Central memory CD8-positive, alpha-beta T cell (primary cell): ENCODE measurements at regions not wholly inside any gene's neighbourhood (a gene's known extent, or its start where the extent isn't known, plus 50 kb on each side); places are given as distances from the start of the nearest gene placed in this dataset.

ENCODE experiments used
- ATAC-seq: fragments of 150-1000 bp; cut with Tn5 transposase; replicated peaks from 2 replicates; pipeline ENCODE4 v1.10.0; 2022; ENCODE audit warnings: mild to moderate bottlenecking, moderate FRiP score, moderate number of reproducible peaks; ENCODE audit not compliant: poor library complexity, severe bottlenecking; ENCODE audit errors: extremely low read depth
- DNase-seq, 2 donors: peaks; one replicate each; pipeline ENCODE4 v3.0.0; 2021; ENCODE audit warnings: low spot score in 2 of 2
- H3K27ac Mint-ChIP-seq: one replicate; pipeline ENCODE4 v1.8.0; 2022; ENCODE audit warnings: low read depth, mild to moderate bottlenecking, moderate library complexity, mixed read lengths
- H3K27me3 Mint-ChIP-seq: one replicate; pipeline ENCODE4 v1.8.0; 2022; ENCODE audit warnings: mixed read lengths
- H3K36me3 Mint-ChIP-seq: one replicate; pipeline ENCODE4 v1.8.0; 2022; ENCODE audit warnings: mild to moderate bottlenecking, moderate library complexity, mixed read lengths; ENCODE audit not compliant: insufficient read depth
- H3K4me1 Mint-ChIP-seq: one replicate; pipeline ENCODE4 v1.8.0; 2022; ENCODE audit warnings: mixed read lengths
- H3K4me3 Mint-ChIP-seq: one replicate; pipeline ENCODE4 v1.8.0; 2022; ENCODE audit warnings: mild to moderate bottlenecking, moderate library complexity, mixed read lengths
- H3K9me3 Mint-ChIP-seq: one replicate; pipeline ENCODE4 v1.8.0; 2022; ENCODE audit warnings: mixed read lengths

- Mint-ChIP-seq H3K36me3 (peaks cover 1% of the 10 kb centered on the region), H3K4me1 (no peaks in the 10 kb centered on the region), H3K27me3 (peaks cover 17% of the 10 kb centered on the region), H3K4me3 (no peak overlapping the region), H3K9me3 (no peaks in the 10 kb centered on the region), H3K27ac (no peak overlapping the region)
- no peak for ATAC-seq
- DNase-seq: no peak
Observed at GRCh38 chr7:36039243-36039642, 113.8 kb upstream of the EEPD1 start.

- no peaks in the 10 kb centered on the region for H3K9me3 Mint-ChIP-seq
- ATAC-seq (no peak), DNase-seq (no peak)
- peaks cover 13% of the 10 kb centered on the region for H3K27me3 Mint-ChIP-seq
- H3K36me3 Mint-ChIP-seq: peaks cover 1% of the 10 kb centered on the region
- no peaks in the 10 kb centered on the region for H3K4me1 Mint-ChIP-seq
- no peak overlapping the region for H3K4me3 Mint-ChIP-seq
- H3K27ac Mint-ChIP-seq: no peak overlapping the region
Observed at GRCh38 chr7:36039671-36040070, 113.4 kb upstream of the EEPD1 start.

DNA sequence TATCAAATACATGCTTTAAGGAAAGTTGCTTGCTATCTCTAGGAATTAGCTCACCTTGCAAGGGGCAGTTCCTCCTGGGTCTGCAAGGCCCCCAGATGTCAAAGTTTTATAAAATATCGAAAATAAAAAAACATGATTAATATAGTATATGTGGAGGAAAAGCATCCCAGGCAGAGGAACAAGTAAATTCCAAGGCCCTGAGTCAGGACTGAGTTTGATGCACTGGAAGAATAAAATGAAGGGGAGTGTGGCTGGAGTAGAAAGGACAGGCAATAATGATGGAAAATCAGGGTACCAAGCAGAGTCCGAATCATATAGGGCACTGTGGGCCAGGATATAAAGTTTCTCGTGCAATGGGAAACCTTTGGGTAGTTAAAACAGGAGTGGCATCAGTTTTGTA is 112.4 kb upstream of the EEPD1 start:
- Mint-ChIP-seq H3K9me3 (no peaks in the 10 kb centered on the region), H3K27ac (no peak overlapping the region), H3K36me3 (peaks cover under 1% of the 10 kb centered on the region), H3K4me1 (no peaks in the 10 kb centered on the region), H3K4me3 (no peak overlapping the region), H3K27me3 (peaks cover 13% of the 10 kb centered on the region)
- DNase-seq: no peak
- no peak for ATAC-seq

- DNase-seq (no peak), ATAC-seq (no peak)
- Mint-ChIP-seq H3K9me3 (no peaks in the 10 kb centered on the region), H3K4me1 (no peaks in the 10 kb centered on the region), H3K36me3 (no peaks in the 10 kb centered on the region), H3K27ac (no peak overlapping the region), H3K27me3 (peaks cover 9% of the 10 kb centered on the region), H3K4me3 (no peak overlapping the region)
Observed at GRCh38 chr7:36044101-36044892, 108.8 kb upstream of the EEPD1 start.

DNA sequence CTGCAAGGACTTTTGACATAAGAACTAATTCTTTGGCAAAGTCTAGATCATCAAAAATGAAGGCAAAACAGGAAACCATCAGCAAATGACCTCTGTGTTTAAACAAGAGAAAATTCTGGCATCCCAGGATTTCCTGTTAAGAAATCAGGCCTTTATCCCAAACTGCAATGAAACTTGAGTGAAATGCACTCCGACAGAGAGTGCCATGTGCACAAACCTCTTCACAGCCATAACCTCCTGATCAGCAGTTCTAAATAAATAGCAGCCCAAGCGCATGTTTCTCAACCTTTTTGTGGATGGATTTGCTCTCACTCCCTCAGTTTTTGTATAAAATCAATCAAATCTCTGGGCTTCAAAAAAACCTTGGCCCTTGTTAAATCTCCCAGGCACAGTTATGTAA is 107.7 kb upstream of the EEPD1 start:
- DNase-seq (no peak), ATAC-seq (no peak)
- Mint-ChIP-seq H3K36me3 (no peaks in the 10 kb centered on the region), H3K9me3 (no peaks in the 10 kb centered on the region), H3K4me1 (no peaks in the 10 kb centered on the region), H3K4me3 (no peak overlapping the region), H3K27ac (no peak overlapping the region), H3K27me3 (no peaks in the 10 kb centered on the region)

GRCh38 chr7:36045830-36046341 is 107.2 kb upstream of the EEPD1 start:
- H3K27ac Mint-ChIP-seq: no peak overlapping the region
- H3K27me3 Mint-ChIP-seq: no peaks in the 10 kb centered on the region
- no peaks in the 10 kb centered on the region for H3K9me3 Mint-ChIP-seq
- no peaks in the 10 kb centered on the region for H3K4me1 Mint-ChIP-seq
- ATAC-seq: no peak
- H3K4me3 Mint-ChIP-seq: no peak overlapping the region
- no peak for DNase-seq
- H3K36me3 Mint-ChIP-seq: no peaks in the 10 kb centered on the region

GRCh38 chr7:36047091-36047658 is 105.9 kb upstream of the EEPD1 start:
- ATAC-seq (no peak), DNase-seq (no peak)
- Mint-ChIP-seq H3K4me3 (no peak overlapping the region), H3K27me3 (no peaks in the 10 kb centered on the region), H3K9me3 (no peaks in the 10 kb centered on the region), H3K36me3 (no peaks in the 10 kb centered on the region), H3K4me1 (no peaks in the 10 kb centered on the region), H3K27ac (no peak overlapping the region)

DNA sequence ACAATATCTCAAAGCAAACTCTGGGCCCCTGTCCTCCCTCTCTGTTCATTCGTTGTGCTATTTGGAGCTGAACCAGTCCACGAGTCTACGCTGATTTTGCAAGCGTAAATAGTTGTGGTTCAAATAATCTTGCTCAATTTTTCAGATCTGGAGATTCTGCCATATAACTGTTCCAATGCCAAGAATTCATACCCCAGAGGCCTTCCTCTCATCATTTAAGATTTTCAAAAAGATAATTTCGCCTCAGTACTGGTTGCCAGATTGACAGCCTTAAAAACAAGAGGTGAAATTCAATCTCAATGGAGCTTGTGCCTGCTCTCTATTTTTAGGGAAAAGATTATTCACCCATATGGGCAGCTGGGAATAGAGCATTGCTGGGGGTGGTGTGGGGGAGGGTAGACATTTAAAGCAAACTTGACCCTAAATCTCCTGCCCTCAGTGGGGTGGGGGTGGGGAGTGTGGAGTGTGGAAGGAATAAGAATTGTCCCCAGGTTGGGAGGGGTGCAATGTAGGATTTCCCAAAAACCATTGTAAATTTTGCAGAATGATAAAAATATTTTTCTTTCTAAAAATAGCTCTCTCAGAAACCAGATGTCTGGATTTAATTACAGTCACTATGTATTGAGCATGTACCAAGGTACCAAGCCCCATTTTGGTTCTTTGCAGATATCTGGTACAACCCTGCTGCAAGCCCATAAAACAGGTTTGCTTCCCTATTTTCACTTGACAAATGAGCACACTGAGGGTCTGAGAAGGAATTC is 104.7 kb upstream of the EEPD1 start:
- DNase-seq: no peak
- no peaks in the 10 kb centered on the region for H3K9me3 Mint-ChIP-seq
- ATAC-seq: no peak

GRCh38 chr7:36048902-36049240 is 104.2 kb upstream of the EEPD1 start:
- Mint-ChIP-seq H3K4me3 (no peak overlapping the region), H3K4me1 (no peaks in the 10 kb centered on the region), H3K36me3 (no peaks in the 10 kb centered on the region), H3K27ac (no peak overlapping the region), H3K9me3 (no peaks in the 10 kb centered on the region), H3K27me3 (no peaks in the 10 kb centered on the region)
- no peak for ATAC-seq
- DNase-seq: no peak

More for the DNA sequence above, 104.7 kb upstream of the EEPD1 start:
- Mint-ChIP-seq H3K27ac (no peak overlapping the region), H3K36me3 (no peaks in the 10 kb centered on the region), H3K4me1 (no peaks in the 10 kb centered on the region), H3K27me3 (no peaks in the 10 kb centered on the region), H3K4me3 (no peak overlapping the region)

DNA sequence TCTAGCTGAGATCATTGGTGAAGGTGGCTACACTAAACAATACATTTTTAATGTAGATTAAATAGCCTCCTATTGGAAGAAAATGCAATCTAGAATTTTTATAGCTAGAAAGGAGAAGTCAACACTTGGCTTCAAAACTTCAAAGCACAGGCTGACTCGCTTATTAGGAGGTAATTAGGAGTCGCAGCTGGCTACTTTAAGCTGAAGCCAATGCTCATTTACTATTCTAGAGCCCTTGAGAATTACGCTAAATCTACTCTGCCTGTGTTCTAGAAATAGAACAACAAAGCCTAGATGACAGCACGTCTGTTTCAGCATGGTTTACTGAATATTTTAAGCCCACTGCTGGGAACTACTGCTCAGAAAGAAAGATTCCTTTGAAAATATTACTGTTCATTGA is 101.6 kb upstream of the EEPD1 start:
- H3K27me3 Mint-ChIP-seq: no peaks in the 10 kb centered on the region
- no peak overlapping the region for H3K4me3 Mint-ChIP-seq
- H3K9me3 Mint-ChIP-seq: no peaks in the 10 kb centered on the region
- no peaks in the 10 kb centered on the region for H3K4me1 Mint-ChIP-seq
- ATAC-seq: no peak
- H3K36me3 Mint-ChIP-seq: no peaks in the 10 kb centered on the region
- no peak for DNase-seq
- H3K27ac Mint-ChIP-seq: no peak overlapping the region

DNA sequence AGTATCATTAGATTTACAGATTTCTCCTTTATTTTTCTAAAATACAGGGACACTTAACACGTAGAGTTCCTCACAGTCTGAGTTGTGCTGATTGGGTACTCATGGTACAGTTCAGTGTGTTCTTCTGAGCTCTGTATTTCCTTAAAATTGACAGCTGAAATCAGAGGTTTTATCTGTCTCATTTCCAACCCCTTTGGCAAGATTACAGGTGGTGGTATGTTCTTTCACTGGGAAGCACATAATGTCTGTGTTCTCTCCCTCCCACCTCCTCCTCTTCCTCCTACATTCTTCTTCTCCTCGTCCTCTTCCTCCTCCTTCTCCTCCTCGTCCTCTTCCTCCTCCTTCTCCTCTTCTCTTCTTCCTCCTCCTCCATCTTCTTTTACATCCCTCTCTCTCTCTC is 99.5 kb upstream of the EEPD1 start:
- H3K4me3 Mint-ChIP-seq: no peak overlapping the region
- no peak overlapping the region for H3K27ac Mint-ChIP-seq
- no peak for ATAC-seq

GRCh38 chr7:36054637-36055036 is 98.4 kb upstream of the EEPD1 start:
- no peak overlapping the region for H3K4me3 Mint-ChIP-seq
- H3K27ac Mint-ChIP-seq: no peak overlapping the region
- DNase-seq (no peak), ATAC-seq (no peak)
- H3K9me3 Mint-ChIP-seq: no peaks in the 10 kb centered on the region
- no peaks in the 10 kb centered on the region for H3K4me1 Mint-ChIP-seq
- no peaks in the 10 kb centered on the region for H3K36me3 Mint-ChIP-seq
- H3K27me3 Mint-ChIP-seq: peaks cover 28% of the 10 kb centered on the region

More for the DNA sequence above, 99.5 kb upstream of the EEPD1 start:
- no peaks in the 10 kb centered on the region for H3K36me3 Mint-ChIP-seq
- H3K27me3 Mint-ChIP-seq: peaks cover 18% of the 10 kb centered on the region
- no peaks in the 10 kb centered on the region for H3K4me1 Mint-ChIP-seq
- no peak for DNase-seq
- no peaks in the 10 kb centered on the region for H3K9me3 Mint-ChIP-seq

DNA sequence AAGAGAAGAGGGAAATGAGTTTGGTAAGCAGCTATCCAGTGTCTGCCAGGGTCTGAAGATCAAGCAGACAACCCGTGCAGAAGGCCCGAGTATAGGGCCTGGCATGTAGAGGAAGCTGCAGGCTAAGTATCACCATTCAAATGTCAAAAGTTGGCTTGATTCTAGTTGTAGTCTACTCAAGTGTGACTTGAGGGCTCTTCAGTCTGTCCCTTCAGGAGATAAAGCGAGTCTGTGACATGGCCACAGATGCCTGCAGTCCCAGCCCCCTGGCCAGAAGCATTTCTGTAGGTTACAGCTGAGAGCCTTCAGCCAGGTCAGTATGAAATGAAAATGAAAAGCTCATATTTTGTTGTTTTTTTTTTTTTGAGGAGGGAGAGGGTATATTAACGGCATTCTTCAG is 97.8 kb upstream of the EEPD1 start:
- ATAC-seq (no peak), DNase-seq (no peak)
- peaks cover 34% of the 10 kb centered on the region for H3K27me3 Mint-ChIP-seq
- H3K27ac Mint-ChIP-seq: no peak overlapping the region
- H3K36me3 Mint-ChIP-seq: no peaks in the 10 kb centered on the region
- H3K4me1 Mint-ChIP-seq: no peaks in the 10 kb centered on the region
- no peaks in the 10 kb centered on the region for H3K9me3 Mint-ChIP-seq
- no peak overlapping the region for H3K4me3 Mint-ChIP-seq
